BLaER1 treated with 17β-estradiol and CSF1 and Interleukin-3, amounts not matched to agents 10 nM and 100 nM (cell line): ENCODE measurements at regions not wholly inside any gene's neighbourhood (a gene's known extent, or its start where the extent isn't known, plus 50 kb on each side); places are given as distances from the start of the nearest gene placed in this dataset.

ENCODE experiments used
- H3K27ac ChIP-seq, 11 experiments: shearing (Covaris generic); formaldehyde crosslinking; 2 replicates each; pipeline ENCODE4 v1.8.1; 2022
- H3K27me3 ChIP-seq, 11 experiments: shearing (Covaris generic); formaldehyde crosslinking; 2 replicates each; pipeline ENCODE4 v1.8.1; 2022
- H3K36me3 ChIP-seq, 11 experiments: shearing (Covaris generic); formaldehyde crosslinking; 2 replicates each; pipeline ENCODE4 v1.8.1; 2022
- H3K4me1 ChIP-seq, 10 experiments: shearing (Covaris generic); formaldehyde crosslinking; 2 replicates each; pipeline ENCODE4 v1.8.1; 2022
- H3K4me2 ChIP-seq, 11 experiments: shearing (Covaris generic); formaldehyde crosslinking; 2 replicates each; pipeline ENCODE4 v1.8.1; 2022
- H3K4me3 ChIP-seq, 10 experiments: shearing (Covaris generic); formaldehyde crosslinking; 2 replicates each; pipeline ENCODE4 v1.8.1; 2022
- H3K9ac ChIP-seq, 11 experiments: shearing (Covaris generic); formaldehyde crosslinking; 2 replicates each; pipeline ENCODE4 v1.8.1; 2022
- H3K9me3 ChIP-seq, 11 experiments: shearing (Covaris generic); formaldehyde crosslinking; replicated peaks in 1 of 11; 2 replicates each; pipeline ENCODE4 v1.8.1; 2022
- H4K20me1 ChIP-seq, 11 experiments: shearing (Covaris generic); formaldehyde crosslinking; 2 replicates each; pipeline ENCODE4 v1.8.1; 2022
- Cebpa-rat ChIP-seq, 11 experiments: shearing (Covaris generic); IDR thresholded peaks; 2 replicates each; pipeline ENCODE4 v1.8.1; 2022

DNA sequence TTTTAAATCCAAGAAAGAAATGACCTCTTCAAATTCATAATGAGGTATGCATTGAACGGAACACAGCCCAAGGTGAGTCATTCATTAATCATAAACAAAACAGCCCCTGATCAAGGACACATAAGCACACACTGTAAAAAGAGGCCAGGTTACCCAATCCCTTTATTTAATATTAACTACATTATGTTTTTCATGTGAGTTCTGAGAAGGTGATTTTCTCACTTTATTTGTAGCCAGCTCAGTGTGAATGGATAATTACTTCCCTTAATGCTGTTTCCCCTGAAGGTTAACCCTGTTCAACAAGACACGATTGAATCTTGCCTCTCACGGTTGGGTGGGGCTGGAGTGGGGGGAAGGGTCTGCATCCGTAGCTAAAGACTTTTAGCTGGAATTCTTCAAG lies 257.3 kb upstream of the SALL1 start:
- no peak overlapping the region for H3K9ac ChIP-seq
- no peaks in the 10 kb centered on the region for H3K36me3 ChIP-seq
- no peaks in the 10 kb centered on the region for H3K4me1 ChIP-seq
- no peak overlapping the region for H3K4me3 ChIP-seq
- H3K27ac ChIP-seq = no peak overlapping the region
- no peaks in the 10 kb centered on the region for H4K20me1 ChIP-seq
- no peak for TF ChIP-seq Cebpa-rat (IDR thresholded peaks at IDR 0.05)
- H3K27me3 ChIP-seq = no peaks in the 10 kb centered on the region
- H3K9me3 ChIP-seq = no peaks in the 10 kb centered on the region
- H3K4me2 ChIP-seq = no peak overlapping the region

DNA sequence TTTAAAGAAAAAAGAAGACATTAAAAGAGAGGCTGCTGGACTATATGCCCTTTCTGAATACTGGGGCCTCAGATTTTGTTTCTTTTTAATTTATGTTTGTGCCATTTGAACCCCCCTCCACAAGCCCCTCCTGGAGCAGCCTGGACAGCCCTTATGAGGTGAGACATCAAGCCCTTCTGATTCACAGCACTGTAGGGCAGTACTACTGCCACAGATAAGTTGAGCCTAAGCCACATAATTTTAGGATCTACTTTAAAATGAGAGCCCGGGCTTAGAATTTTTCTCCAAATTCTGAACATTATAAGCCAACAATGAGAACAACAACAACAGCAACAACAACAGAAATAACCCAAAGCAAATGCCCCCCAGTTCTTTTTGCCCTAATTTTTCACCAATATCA lies 256.9 kb upstream of the SALL1 start:
- H4K20me1 ChIP-seq = no peaks in the 10 kb centered on the region
- H3K36me3 ChIP-seq = no peaks in the 10 kb centered on the region
- TF ChIP-seq Cebpa-rat (IDR thresholded peaks at IDR 0.05) = no peak
- no peak overlapping the region for H3K4me3 ChIP-seq
- H3K9ac ChIP-seq = no peak overlapping the region
- H3K9me3 ChIP-seq = no peaks in the 10 kb centered on the region
- H3K4me1 ChIP-seq = no peaks in the 10 kb centered on the region
- H3K4me2 ChIP-seq = no peak overlapping the region
- H3K27ac ChIP-seq = no peak overlapping the region
- H3K27me3 ChIP-seq = no peaks in the 10 kb centered on the region

DNA sequence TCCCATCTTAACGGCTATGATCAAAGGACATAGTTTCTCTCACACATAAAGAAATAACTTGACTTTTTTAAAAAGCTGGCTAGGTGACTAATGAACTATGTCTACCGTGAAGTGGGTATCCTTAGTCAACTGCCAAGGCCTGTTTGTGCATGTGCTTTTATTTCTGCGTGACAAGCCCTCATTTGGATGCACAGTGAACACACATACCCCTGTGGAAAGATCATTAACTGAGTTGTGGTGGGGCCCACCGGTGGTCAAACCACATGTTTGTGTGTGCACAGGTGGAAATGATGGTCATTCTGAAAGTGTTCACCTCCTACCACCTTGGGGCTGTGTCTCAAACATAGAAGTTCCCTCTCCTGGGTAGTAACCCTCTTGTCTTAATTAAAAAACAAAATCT lies 256.1 kb upstream of the SALL1 start:
- no peaks in the 10 kb centered on the region for H3K4me1 ChIP-seq
- H3K36me3 ChIP-seq = no peaks in the 10 kb centered on the region
- H3K4me3 ChIP-seq = no peak overlapping the region
- H4K20me1 ChIP-seq = no peaks in the 10 kb centered on the region
- H3K9ac ChIP-seq = no peak overlapping the region
- TF ChIP-seq Cebpa-rat (IDR thresholded peaks at IDR 0.05) = no peak
- no peaks in the 10 kb centered on the region for H3K9me3 ChIP-seq
- H3K27me3 ChIP-seq = no peaks in the 10 kb centered on the region
- H3K4me2 ChIP-seq = no peak overlapping the region
- no peak overlapping the region for H3K27ac ChIP-seq

GRCh38 chr16:51405361-51405760 lies 254.3 kb upstream of the SALL1 start:
- Histone ChIP-seq H3K36me3 (no peaks in the 10 kb centered on the region), H3K27me3 (no peaks in the 10 kb centered on the region), H4K20me1 (no peaks in the 10 kb centered on the region), H3K4me1 (no peaks in the 10 kb centered on the region), H3K4me3 (no peak overlapping the region), H3K4me2 (no peak overlapping the region), H3K9ac (no peak overlapping the region), H3K27ac (no peak overlapping the region), H3K9me3 (no peaks in the 10 kb centered on the region)
- TF ChIP-seq Cebpa-rat (IDR thresholded peaks at IDR 0.05) = no peak

GRCh38 chr16:51404386-51404785 lies 253.3 kb upstream of the SALL1 start:
- H3K9ac ChIP-seq = no peak overlapping the region
- H3K4me3 ChIP-seq = no peak overlapping the region
- TF ChIP-seq Cebpa-rat (IDR thresholded peaks at IDR 0.05) = no peak
- no peak overlapping the region for H3K4me2 ChIP-seq
- H3K4me1 ChIP-seq = no peaks in the 10 kb centered on the region
- H3K9me3 ChIP-seq = no peaks in the 10 kb centered on the region
- H3K27me3 ChIP-seq = no peaks in the 10 kb centered on the region
- no peak overlapping the region for H3K27ac ChIP-seq
- H3K36me3 ChIP-seq = no peaks in the 10 kb centered on the region
- no peaks in the 10 kb centered on the region for H4K20me1 ChIP-seq

DNA sequence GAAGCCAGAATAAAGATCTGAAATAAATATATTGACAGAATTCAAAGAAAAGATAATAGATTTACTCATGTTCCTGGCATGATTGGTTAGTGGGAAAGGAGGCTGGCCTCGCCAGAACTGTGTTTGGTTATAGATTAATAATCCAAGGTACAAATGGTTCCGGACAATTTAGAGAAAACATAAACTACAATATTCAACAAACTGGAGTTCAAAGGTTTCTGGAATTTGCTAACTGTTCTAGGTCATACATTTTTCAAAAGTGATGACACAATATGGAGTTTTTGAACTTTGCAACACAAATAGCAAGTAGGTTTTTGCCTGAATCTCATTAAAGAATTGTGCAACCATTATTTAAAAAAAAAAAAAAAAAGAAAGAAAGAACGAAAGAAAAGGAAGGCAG lies 251.7 kb upstream of the SALL1 start:
- no peak overlapping the region for H3K27ac ChIP-seq
- no peaks in the 10 kb centered on the region for H3K36me3 ChIP-seq
- H4K20me1 ChIP-seq = no peaks in the 10 kb centered on the region
- TF ChIP-seq Cebpa-rat (IDR thresholded peaks at IDR 0.05) = no peak
- H3K27me3 ChIP-seq = no peaks in the 10 kb centered on the region
- no peaks in the 10 kb centered on the region for H3K4me1 ChIP-seq
- H3K9ac ChIP-seq = no peak overlapping the region
- H3K4me2 ChIP-seq = no peak overlapping the region
- no peak overlapping the region for H3K4me3 ChIP-seq
- peaks cover 0 to 3% (median under 1%) of the 10 kb centered on the region in 11 experiments; a peak in 6 of 22 replicates for H3K9me3 ChIP-seq

- Histone ChIP-seq H3K27ac (no peak overlapping the region), H3K4me1 (no peaks in the 10 kb centered on the region), H3K9ac (no peak overlapping the region), H3K27me3 (no peaks in the 10 kb centered on the region), H3K4me2 (no peak overlapping the region), H3K36me3 (no peaks in the 10 kb centered on the region), H4K20me1 (no peaks in the 10 kb centered on the region), H3K9me3 (peaks cover 0 to 8% (median 5%) of the 10 kb centered on the region in 11 experiments; a peak in 13 of 22 replicates), H3K4me3 (no peak overlapping the region)
- no peak for TF ChIP-seq Cebpa-rat (IDR thresholded peaks at IDR 0.05)
Measured at GRCh38 chr16:51402298-51402697, 251.2 kb upstream of the SALL1 start.

DNA sequence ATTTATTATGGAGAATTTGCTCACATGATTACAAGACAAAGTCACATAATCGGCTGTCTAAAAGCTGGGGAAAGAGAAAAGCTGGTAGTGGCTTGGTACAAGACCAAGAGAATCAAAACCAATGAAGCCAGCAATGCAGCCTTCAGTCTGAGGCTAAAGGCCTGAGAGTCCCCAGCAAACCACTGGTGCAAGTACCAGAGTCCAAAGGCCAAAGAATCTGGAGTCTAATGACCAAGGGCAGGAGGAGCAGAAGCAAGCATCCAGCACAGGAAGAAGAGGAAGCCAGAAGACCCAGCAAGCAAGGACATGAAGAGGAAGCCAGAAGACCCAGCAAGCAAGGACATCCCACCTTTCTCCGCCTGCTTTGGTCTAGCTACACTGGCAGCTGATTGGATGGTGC lies 250.6 kb upstream of the SALL1 start:
- H3K36me3 ChIP-seq = no peaks in the 10 kb centered on the region
- peaks cover 0 to 13% (median 9%) of the 10 kb centered on the region in 11 experiments; a peak in 13 of 22 replicates for H3K9me3 ChIP-seq
- no peak overlapping the region for H3K9ac ChIP-seq
- no peaks in the 10 kb centered on the region for H3K27me3 ChIP-seq
- no peaks in the 10 kb centered on the region for H4K20me1 ChIP-seq
- no peaks in the 10 kb centered on the region for H3K4me1 ChIP-seq
- no peak overlapping the region for H3K4me3 ChIP-seq
- no peak for TF ChIP-seq Cebpa-rat (IDR thresholded peaks at IDR 0.05)
- no peak overlapping the region for H3K4me2 ChIP-seq
- H3K27ac ChIP-seq = no peak overlapping the region

- H3K27ac ChIP-seq = no peak overlapping the region
- no peak for TF ChIP-seq Cebpa-rat (IDR thresholded peaks at IDR 0.05)
- no peak overlapping the region for H3K4me2 ChIP-seq
- no peak overlapping the region for H3K9ac ChIP-seq
- H3K4me1 ChIP-seq = no peaks in the 10 kb centered on the region
- no peaks in the 10 kb centered on the region for H3K27me3 ChIP-seq
- H4K20me1 ChIP-seq = no peaks in the 10 kb centered on the region
- no peaks in the 10 kb centered on the region for H3K36me3 ChIP-seq
- no peak overlapping the region for H3K4me3 ChIP-seq
- H3K9me3 ChIP-seq = peaks cover 0 to 13% (median 9%) of the 10 kb centered on the region in 11 experiments; a peak in 13 of 22 replicates
Measured at GRCh38 chr16:51399908-51400670, 249.0 kb upstream of the SALL1 start.

- Histone ChIP-seq H4K20me1 (no peaks in the 10 kb centered on the region), H3K27ac (no peak overlapping the region), H3K4me3 (no peak overlapping the region), H3K36me3 (no peaks in the 10 kb centered on the region), H3K9ac (no peak overlapping the region), H3K4me2 (no peak overlapping the region), H3K9me3 (peaks cover 4 to 18% (median 13%) of the 10 kb centered on the region in 11 experiments; a peak in 19 of 22 replicates), H3K4me1 (peaks cover 0 to 5% (median 0%) of the 10 kb centered on the region in 10 experiments; a peak in 3 of 20 replicates), H3K27me3 (no peaks in the 10 kb centered on the region)
- TF ChIP-seq Cebpa-rat (IDR thresholded peaks at IDR 0.05) = no peak
Measured at GRCh38 chr16:51394421-51394820, 243.4 kb upstream of the SALL1 start.
